GM06990 (cell line): ENCODE measurements at regions not wholly inside any gene's neighbourhood (a gene's known extent, or its start where the extent isn't known, plus 50 kb on each side); places are given as distances from the start of the nearest gene placed in this dataset.

Experiments
- DNase-seq: peaks from one replicate; pipeline ENCODE4 v3.0.0-alpha.2; 2011; ENCODE audit not compliant: insufficient read length; ENCODE audit errors: extremely low read depth
- H3K27me3 ChIP-seq: replicated peaks from 2 replicates; pipeline ENCODE4 v1.6.0; 2011; ENCODE audit warnings: low read length; ENCODE audit not compliant: control insufficient read depth, insufficient read depth
- H3K36me3 ChIP-seq: 2 replicates; pipeline ENCODE4 v1.5.1; 2011; ENCODE audit warnings: low read length; ENCODE audit not compliant: control insufficient read depth, insufficient read depth
- H3K4me3 ChIP-seq: replicated peaks from 2 replicates; pipeline ENCODE4 v1.5.1; 2011; ENCODE audit warnings: low read depth, mild to moderate bottlenecking, control low read depth, low read length
- CTCF ChIP-seq: IDR thresholded peaks from 2 replicates; pipeline ENCODE4 v1.5.1; 2011; ENCODE audit warnings: low read length, control low read depth, mild to moderate bottlenecking, inconsistent platforms; ENCODE audit not compliant: insufficient read depth, poor library complexity, severe bottlenecking

GRCh38 chr5:34501016-34501415 is 155.1 kb upstream of the RAI14 start:
- peak; percentile 33 for DNase-seq
- Histone ChIP-seq H3K27me3 (no peaks in the 10 kb centered on the region), H3K4me3 (no peak overlapping the region), H3K36me3 (no peaks in the 10 kb centered on the region)
- no peak for TF ChIP-seq CTCF

GRCh38 chr5:34501840-34502239 is 154.3 kb upstream of the RAI14 start:
- DNase-seq = no peak
- Histone ChIP-seq H3K36me3 (no peaks in the 10 kb centered on the region), H3K27me3 (no peaks in the 10 kb centered on the region), H3K4me3 (no peak overlapping the region)
- TF ChIP-seq CTCF = no peak

- TF ChIP-seq CTCF = no peak
- H3K27me3 ChIP-seq = no peaks in the 10 kb centered on the region
Measured at GRCh38 chr5:34502581-34502980, 153.5 kb upstream of the RAI14 start.

GRCh38 chr5:34503379-34504253 is 152.5 kb upstream of the RAI14 start:
- TF ChIP-seq CTCF = no peak
- Histone ChIP-seq H3K4me3 (no peak overlapping the region), H3K36me3 (no peaks in the 10 kb centered on the region), H3K27me3 (no peaks in the 10 kb centered on the region)
- DNase-seq = no peak

More at GRCh38 chr5:34502581-34502980, 153.5 kb upstream of the RAI14 start:
- H3K36me3 ChIP-seq = no peaks in the 10 kb centered on the region
- DNase-seq = no peak
- H3K4me3 ChIP-seq = no peak overlapping the region

- DNase-seq = no peak
- Histone ChIP-seq H3K36me3 (no peaks in the 10 kb centered on the region), H3K4me3 (no peak overlapping the region), H3K27me3 (no peaks in the 10 kb centered on the region)
- no peak for TF ChIP-seq CTCF
Measured at GRCh38 chr5:34504967-34505366, 151.2 kb upstream of the RAI14 start.
